H9 (cell line): ENCODE measurements at regions not wholly inside any gene's neighbourhood (a gene's known extent, or its start where the extent isn't known, plus 50 kb on each side); places are given as distances from the start of the nearest gene placed in this dataset.

ENCODE experiments used
- DNase-seq: peaks from one replicate; pipeline ENCODE4 v3.0.0-alpha.2; 2017
- H2AFZ ChIP-seq: one replicate; pipeline ENCODE4 v1.6.1; 2013; ENCODE audit warnings: mild to moderate bottlenecking, low read length, control low read depth, moderate library complexity
- H2AK5ac ChIP-seq: 2 replicates; pipeline ENCODE4 v1.6.1; 2013; ENCODE audit warnings: low read length, control low read depth, mixed read lengths; ENCODE audit not compliant: insufficient read length
- H2BK120ac ChIP-seq: one replicate; pipeline ENCODE4 v1.6.1; 2013; ENCODE audit warnings: low read depth, mild to moderate bottlenecking, low read length, control low read depth, inconsistent platforms; ENCODE audit not compliant: poor library complexity, severe bottlenecking
- H2BK12ac ChIP-seq: 2 replicates; pipeline ENCODE4 v1.6.1; 2013; ENCODE audit warnings: low read length, control low read depth, mixed read lengths, low read depth; ENCODE audit not compliant: insufficient read length
- H2BK15ac ChIP-seq: 2 replicates; pipeline ENCODE4 v1.6.1; 2013; ENCODE audit warnings: low read depth, low read length, control low read depth
- H2BK20ac ChIP-seq: one replicate; pipeline ENCODE4 v1.6.1; 2013; ENCODE audit warnings: low read depth, mild to moderate bottlenecking, low read length, control low read depth, inconsistent platforms; ENCODE audit not compliant: poor library complexity, severe bottlenecking
- H2BK5ac ChIP-seq: 2 replicates; pipeline ENCODE4 v1.6.1; 2013; ENCODE audit warnings: low read length, control low read depth, mixed read lengths; ENCODE audit not compliant: insufficient read length
- H3K14ac ChIP-seq: 2 replicates; pipeline ENCODE4 v1.6.1; 2013; ENCODE audit warnings: low read length, control low read depth; ENCODE audit not compliant: insufficient read depth
- H3K18ac ChIP-seq: 2 replicates; pipeline ENCODE4 v1.6.1; 2013; ENCODE audit warnings: low read depth, mild to moderate bottlenecking, mixed read lengths, low read length, control low read depth; ENCODE audit not compliant: insufficient read length
- H3K23ac ChIP-seq: 2 replicates; pipeline ENCODE4 v1.6.1; 2013; ENCODE audit warnings: low read length, control low read depth, mixed read lengths, low read depth; ENCODE audit not compliant: insufficient read length
- H3K23me2 ChIP-seq: 2 replicates; pipeline ENCODE4 v1.6.1; 2013; ENCODE audit warnings: low read depth, mild to moderate bottlenecking, mixed read lengths, low read length, control low read depth; ENCODE audit not compliant: insufficient read length, poor library complexity, severe bottlenecking
- H3K27ac ChIP-seq: 2 replicates; pipeline ENCODE4 v1.5.1; 2013; ENCODE audit warnings: low read length, control low read depth, mixed read lengths, low read depth; ENCODE audit not compliant: insufficient read length
- H3K27me3 ChIP-seq: 2 replicates; pipeline ENCODE4 v1.6.1; 2013; ENCODE audit warnings: low read length, control low read depth, inconsistent platforms; ENCODE audit not compliant: insufficient read depth
- H3K4ac ChIP-seq: 2 replicates; pipeline ENCODE4 v1.6.1; 2013; ENCODE audit warnings: low read depth, mild to moderate bottlenecking, control low read depth, inconsistent platforms, low read length, moderate library complexity
- H3K4me1 ChIP-seq: 2 replicates; pipeline ENCODE4 v1.6.1; 2013; ENCODE audit warnings: low read length, control low read depth, inconsistent platforms; ENCODE audit not compliant: insufficient read depth
- H3K4me2 ChIP-seq: 2 replicates; pipeline ENCODE4 v1.6.1; 2013; ENCODE audit warnings: low read length, control low read depth, mixed read lengths; ENCODE audit not compliant: insufficient read length, insufficient read depth
- H3K56ac ChIP-seq: 2 replicates; pipeline ENCODE4 v1.6.1; 2013; ENCODE audit warnings: low read depth, mild to moderate bottlenecking, mixed read lengths, low read length, control low read depth; ENCODE audit not compliant: insufficient read length
- H3K79me1 ChIP-seq: 2 replicates; pipeline ENCODE4 v1.6.1; 2013; ENCODE audit warnings: low read depth, mild to moderate bottlenecking, moderate library complexity, low read length, control low read depth, inconsistent platforms; ENCODE audit not compliant: insufficient read depth, poor library complexity, severe bottlenecking
- H3K79me2 ChIP-seq: 2 replicates; pipeline ENCODE4 v1.6.1; 2013; ENCODE audit warnings: low read length, control low read depth, inconsistent platforms; ENCODE audit not compliant: insufficient read depth
- H3K9ac ChIP-seq: 2 replicates; pipeline ENCODE4 v1.6.1; 2013; ENCODE audit warnings: low read length, control low read depth, mixed read lengths; ENCODE audit not compliant: insufficient read length; ENCODE audit errors: extremely low read depth
- H3K9me3 ChIP-seq: one replicate; pipeline ENCODE4 v1.6.1; 2013; ENCODE audit warnings: low read depth, low read length, inconsistent platforms; ENCODE audit not compliant: control insufficient read depth
- H3T11ph ChIP-seq: one replicate; pipeline ENCODE4 v1.6.1; 2013; ENCODE audit warnings: mild to moderate bottlenecking, low read length, control low read depth, inconsistent platforms
- H4K20me1 ChIP-seq: one replicate; pipeline ENCODE4 v1.6.1; 2013; ENCODE audit not compliant: control insufficient read depth, insufficient read length, insufficient read depth
- H4K5ac ChIP-seq: 2 replicates; pipeline ENCODE4 v1.6.1; 2013; ENCODE audit warnings: low read depth, mild to moderate bottlenecking, mixed read lengths, low read length, control low read depth; ENCODE audit not compliant: insufficient read length
- H4K8ac ChIP-seq: replicated peaks from 2 replicates; pipeline ENCODE4 v1.6.1; 2013; ENCODE audit warnings: low read length, control low read depth, mixed read lengths, low read depth; ENCODE audit not compliant: insufficient read length
- H4K91ac ChIP-seq: 2 replicates; pipeline ENCODE4 v1.6.1; 2013; ENCODE audit warnings: low read depth, mild to moderate bottlenecking, moderate library complexity, mixed read lengths, low read length, control low read depth; ENCODE audit not compliant: insufficient read length
- H3K27ac Mint-ChIP-seq, 3 experiments: 2 replicates in 2 of 3; 3 replicates in 1 of 3; pipeline ENCODE4 v1.8.0; 2020 to 2021; ENCODE audit warnings: mixed read lengths in 3 of 3, mild to moderate bottlenecking in 1 of 3, moderate library complexity in 1 of 3
- H3K27me3 Mint-ChIP-seq: 2 replicates; pipeline ENCODE4 v1.8.0; 2021; ENCODE audit warnings: low read depth, mild to moderate bottlenecking, moderate library complexity, mixed read lengths
- H3K36me3 Mint-ChIP-seq, 3 experiments: 2 replicates in 2 of 3; 3 replicates in 1 of 3; pipeline ENCODE4 v1.8.0; 2020 to 2021; ENCODE audit warnings: low read depth in 3 of 3, mixed read lengths in 3 of 3; ENCODE audit not compliant: insufficient read depth in 1 of 3
- H3K4me1 Mint-ChIP-seq, 2 experiments: 2 replicates each; pipeline ENCODE4 v1.8.0; 2020; ENCODE audit warnings: mixed read lengths in 2 of 2
- H3K4me3 Mint-ChIP-seq, 2 experiments: 2 replicates in 1 of 2; 3 replicates in 1 of 2; pipeline ENCODE4 v1.8.0; 2020 to 2021; ENCODE audit warnings: mild to moderate bottlenecking in 2 of 2, mixed read lengths in 2 of 2, moderate library complexity in 1 of 2
- H3K9me3 Mint-ChIP-seq, 2 experiments: 2 replicates in 1 of 2; 3 replicates in 1 of 2; pipeline ENCODE4 v1.8.0; 2020; ENCODE audit warnings: mild to moderate bottlenecking in 2 of 2, mixed read lengths in 2 of 2, moderate library complexity in 1 of 2
- CTCF ChIP-seq: fragments of 200-600 bp; sonication (generic); conservative IDR thresholded peaks from 3 replicates; pipeline ENCODE4 v1.8.0; 2021; ENCODE audit warnings: antibody characterized with exemption, mild to moderate bottlenecking
- WGBS: extraction: QIAGEN DNeasy Blood & Tissue Kit; methylation state at CpG from one replicate; pipeline ENCODE4 v1.1.7; 2013; ENCODE audit warnings: missing lambda C conversion rate, low lambda C conversion rate, mixed read lengths; ENCODE audit not compliant: insufficient read length; ENCODE audit errors: extremely low coverage; 5-methylcytosine and 5-hydroxymethylcytosine counted together

GRCh38 chr5:3022665-3023064 lies 271.2 kb upstream of the IRX2 start:
- TF ChIP-seq CTCF: no peak
- Histone ChIP-seq H3K18ac (no peak overlapping the region), H3K79me1 (no peaks in the 10 kb centered on the region), H4K91ac (no peak overlapping the region), H3K9ac (no peak overlapping the region), H2BK15ac (no peak overlapping the region), H2BK5ac (no peak overlapping the region), H4K8ac (no peak overlapping the region), H3K14ac (no peak overlapping the region), H3K27ac (no peak overlapping the region), H3K23ac (no peak overlapping the region), H2AK5ac (no peak overlapping the region), H3K23me2 (no peaks in the 10 kb centered on the region), H3K27me3 (no peaks in the 10 kb centered on the region), H3K56ac (no peak overlapping the region), H3K9me3 (no peaks in the 10 kb centered on the region), H4K5ac (no peak overlapping the region), H3K4ac (no peak overlapping the region), H2AFZ (no peak overlapping the region), H4K20me1 (no peaks in the 10 kb centered on the region), H3K4me2 (no peak overlapping the region), H2BK120ac (no peak overlapping the region), H3T11ph (no peak overlapping the region), H3K79me2 (no peaks in the 10 kb centered on the region), H2BK20ac (no peak overlapping the region), H2BK12ac (no peak overlapping the region), H3K4me1 (no peaks in the 10 kb centered on the region)
- peaks cover 3% of the 10 kb centered on the region for H3K27me3 Mint-ChIP-seq
- WGBS: no CpG with 5 or more reads among the region's 5 CpGs
- H3K4me3 Mint-ChIP-seq: no peak overlapping the region
- peaks cover 11 to 20% of the 10 kb centered on the region in 2 experiments for H3K4me1 Mint-ChIP-seq
- H3K9me3 Mint-ChIP-seq: no peaks in the 10 kb centered on the region
- no peak overlapping the region for H3K27ac Mint-ChIP-seq
- no peak for DNase-seq
- no peaks in the 10 kb centered on the region; a peak in 1 of 7 replicates for H3K36me3 Mint-ChIP-seq
